GM21526 (cell line): ENCODE measurements at regions not wholly inside any gene's neighbourhood (a gene's known extent, or its start where the extent isn't known, plus 50 kb on each side); places are given as distances from the start of the nearest gene placed in this dataset.
"Not testable (repeated sequence)": the region's sequence is repeated elsewhere in the genome, so short reads cannot be mapped to it uniquely, and the experiment has no call there.

Source experiments
- ATAC-seq: cut with Tn5 transposase; IDR thresholded peaks from one replicate; pipeline ENCODE4 v1.9.1; 2021; ENCODE audit warnings: moderate library complexity; ENCODE audit not compliant: unreplicated experiment, low FRiP score

DNA sequence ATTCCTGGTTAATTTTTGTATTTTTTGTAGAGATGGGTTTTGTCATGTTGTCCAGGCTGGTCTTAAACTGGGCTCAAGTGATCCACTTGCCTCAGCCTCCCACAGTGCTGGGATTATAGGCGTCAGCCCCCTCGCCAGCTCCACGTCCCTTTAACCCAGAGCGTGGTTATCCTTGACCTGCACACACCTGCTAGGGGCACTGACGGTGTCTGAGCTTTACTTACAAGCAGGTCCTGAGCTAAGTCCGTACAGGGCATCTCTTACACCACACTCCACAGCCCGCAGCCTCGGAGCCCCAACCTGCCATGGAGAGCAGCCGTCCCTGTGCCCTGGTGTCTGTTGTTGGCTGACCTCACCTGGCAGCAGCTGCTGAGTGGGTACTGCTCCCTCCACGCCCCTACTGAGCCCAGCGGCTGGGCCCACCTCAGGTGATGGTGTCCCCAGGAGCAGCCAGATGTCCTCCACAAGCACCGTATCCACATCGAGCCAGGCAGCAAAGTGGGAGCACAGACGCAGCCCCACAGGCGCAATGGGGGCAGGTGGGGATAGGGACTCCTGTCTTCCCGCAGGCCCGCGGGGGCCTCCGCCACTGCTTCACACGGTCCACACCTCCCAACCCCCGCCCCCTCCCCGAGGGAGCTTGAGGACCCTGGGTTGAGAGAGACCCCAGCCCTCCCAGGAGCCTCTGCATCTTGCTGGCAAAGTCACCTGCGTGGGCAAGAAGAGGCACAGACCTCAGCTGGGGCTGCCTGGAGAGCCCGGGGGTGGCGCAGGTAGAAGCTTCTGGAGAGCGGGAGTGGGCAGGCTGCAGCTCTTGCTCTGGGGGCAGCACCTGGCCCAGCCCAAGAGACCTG, 325.4 kb upstream of the SFSWAP start:
- ATAC-seq, result no peak

DNA sequence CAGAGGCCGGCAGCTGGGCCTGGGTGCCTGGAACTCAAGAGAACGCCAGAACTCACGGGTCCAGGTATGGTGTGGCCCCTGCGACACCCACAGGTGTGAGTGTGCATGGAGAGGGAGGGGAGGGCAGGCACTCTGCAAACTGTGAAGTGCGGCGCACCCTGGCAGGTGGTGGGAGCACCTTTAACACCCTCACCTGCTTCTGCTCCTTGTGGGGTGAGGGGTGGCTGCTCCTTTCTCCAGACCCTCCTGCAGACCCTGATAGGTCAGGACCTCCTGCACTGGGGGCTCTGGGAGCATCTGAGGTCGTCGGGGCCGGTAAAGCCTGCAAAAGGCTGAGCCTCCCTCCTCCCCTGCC, 324.7 kb upstream of the SFSWAP start:
- no peak for ATAC-seq

DNA sequence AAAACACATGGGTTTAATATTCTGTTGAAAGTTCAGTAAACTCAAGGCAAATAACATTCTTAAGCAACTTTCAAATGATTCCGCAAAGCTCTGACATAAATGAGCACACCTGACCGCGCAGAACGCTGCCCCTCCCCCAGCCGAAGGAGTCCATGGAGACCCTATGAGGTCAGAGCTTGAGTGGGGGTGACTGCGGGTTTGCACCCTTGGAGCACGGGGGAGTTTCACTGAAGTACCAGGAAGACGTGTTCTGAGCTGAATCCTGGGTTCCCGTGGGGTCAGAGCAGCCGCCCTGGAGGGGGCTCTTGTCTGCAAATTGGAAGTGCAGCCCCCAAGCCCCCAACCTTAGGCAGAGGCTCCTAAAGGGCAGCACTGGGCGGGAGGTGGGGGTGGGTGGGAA, 324.1 kb upstream of the SFSWAP start:
- ATAC-seq, result no peak

DNA sequence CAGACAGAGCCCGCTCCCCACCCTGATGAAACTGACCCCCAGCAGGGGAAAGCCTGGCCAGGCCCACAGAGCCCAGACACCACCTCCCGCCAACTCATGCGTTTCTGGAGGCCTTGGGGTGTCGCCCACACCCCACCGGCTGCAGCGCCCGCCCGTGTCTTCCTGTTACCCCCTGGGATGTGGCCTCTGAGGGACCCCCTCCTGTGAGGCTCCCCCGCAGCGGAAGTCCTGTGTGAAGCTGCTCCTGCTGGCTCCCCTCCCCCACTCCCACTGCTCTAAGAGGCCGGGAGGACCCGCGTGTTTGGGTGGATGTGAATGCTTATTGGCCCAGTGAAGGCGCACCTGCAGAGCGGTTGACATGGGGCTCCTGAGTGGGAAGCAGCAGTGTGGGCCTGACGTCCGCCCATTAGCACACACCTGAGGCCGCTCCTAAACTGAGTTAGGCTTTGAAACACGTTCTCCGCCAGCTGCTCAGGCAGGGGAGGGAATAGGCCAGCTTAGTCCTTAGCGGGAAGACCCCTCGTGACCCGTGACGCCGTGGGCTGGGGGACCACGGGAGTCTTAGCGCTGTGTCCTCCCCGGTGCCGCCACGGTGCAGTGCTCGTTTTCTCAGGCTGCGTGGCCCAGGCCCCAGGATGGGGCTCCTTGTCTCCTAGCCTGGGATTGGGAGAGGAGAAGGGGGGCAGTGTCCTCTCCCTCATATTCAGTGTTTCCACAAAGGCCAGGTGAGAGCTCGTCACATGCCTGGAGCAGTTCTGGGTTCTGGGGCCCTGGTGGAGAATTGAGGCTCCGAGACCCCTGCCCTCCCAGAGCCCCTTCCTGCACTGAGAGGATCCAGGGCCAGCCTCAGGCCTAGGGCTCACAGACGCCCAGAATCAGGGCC, 323.4 kb upstream of the SFSWAP start:
- no peak for ATAC-seq

DNA sequence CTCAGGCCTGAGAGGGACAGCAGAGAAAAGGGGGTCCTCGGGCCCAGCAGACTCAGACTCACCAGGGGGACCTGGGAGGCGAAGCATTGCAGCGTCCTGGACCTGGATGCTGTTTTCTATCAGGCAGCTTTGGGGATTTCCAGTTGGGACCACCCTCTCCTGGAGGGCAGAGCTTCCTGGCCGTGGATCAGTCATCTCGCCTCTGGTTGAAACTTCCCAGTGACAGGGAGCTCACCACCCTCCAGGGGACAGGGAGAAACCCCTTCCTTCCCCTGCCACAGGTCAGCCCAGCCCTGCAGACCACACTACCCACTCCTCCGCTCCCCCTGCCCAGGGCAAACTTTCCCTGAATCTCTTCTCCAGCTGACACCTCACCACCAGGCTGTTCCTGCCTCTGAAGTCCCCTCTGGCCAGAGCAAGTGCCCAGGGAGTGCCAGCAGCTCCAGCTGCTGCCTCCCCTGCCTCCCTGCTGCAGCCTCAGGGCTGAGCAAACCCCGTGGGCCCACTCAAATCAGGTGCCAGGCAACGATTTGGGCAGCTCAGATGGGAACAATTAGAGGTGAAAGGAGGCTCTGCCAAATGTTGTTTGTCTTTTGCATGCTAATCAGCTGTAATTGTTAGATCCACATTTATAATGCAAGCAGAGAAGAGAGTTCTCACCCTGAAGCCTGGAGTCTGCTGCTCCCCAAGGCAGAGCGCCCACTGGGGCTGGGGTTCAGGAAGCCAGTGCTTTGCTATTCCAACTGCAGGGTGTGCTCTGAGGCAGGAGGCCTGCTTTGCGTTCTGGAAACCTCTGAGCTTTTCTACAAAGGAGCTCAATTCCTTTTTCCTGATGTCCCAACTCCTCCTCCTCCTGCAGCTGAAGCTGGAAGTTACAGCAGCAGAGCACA, 322.5 kb upstream of the SFSWAP start:
- ATAC-seq, result not testable (repeated sequence)

DNA sequence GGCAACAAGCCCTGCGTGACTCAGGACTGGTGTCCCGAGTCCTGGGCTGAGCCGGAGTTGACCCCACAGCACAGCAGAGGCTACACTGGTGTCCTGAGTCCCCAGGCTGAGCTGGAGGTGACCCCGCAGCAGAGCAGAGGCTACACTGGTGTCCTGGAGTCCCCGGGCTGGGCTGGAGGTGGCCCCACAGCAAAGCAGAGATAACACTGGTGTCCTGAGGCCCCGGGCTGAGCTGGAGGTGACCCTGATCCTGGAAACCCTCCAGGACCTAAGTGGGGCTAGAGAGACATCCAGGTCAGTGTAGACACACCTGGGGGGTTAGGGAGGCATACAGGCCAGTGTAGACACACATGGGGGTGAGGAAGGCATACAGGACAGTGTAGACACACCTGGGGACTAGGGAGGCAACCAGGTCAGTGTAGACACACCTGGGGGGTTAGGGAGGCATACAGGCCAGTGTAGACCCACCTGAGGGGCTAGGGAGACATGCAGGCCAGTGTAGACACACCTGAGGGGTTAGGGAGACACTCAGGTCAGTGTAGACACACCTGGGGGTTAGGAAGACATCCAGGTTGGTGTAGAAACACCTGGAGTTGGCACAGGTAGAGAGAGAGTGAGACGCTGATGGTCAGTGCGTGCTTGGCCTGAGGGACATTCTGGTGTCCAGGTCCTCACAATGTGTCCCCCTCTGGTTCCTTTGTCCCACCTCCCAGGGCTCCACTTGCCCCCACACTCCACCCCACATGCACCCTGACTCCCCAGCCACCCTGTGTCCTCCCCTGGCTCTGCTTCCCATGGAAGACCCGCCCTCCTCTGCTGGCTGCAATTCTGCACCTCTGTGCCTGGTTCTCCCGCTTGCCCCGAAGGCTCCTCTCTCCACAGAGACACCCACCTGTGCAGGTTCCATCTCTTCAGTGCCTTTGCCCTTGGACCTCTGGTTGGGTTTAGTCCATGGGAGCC, 321.6 kb upstream of the SFSWAP start:
- ATAC-seq, result no peak

DNA sequence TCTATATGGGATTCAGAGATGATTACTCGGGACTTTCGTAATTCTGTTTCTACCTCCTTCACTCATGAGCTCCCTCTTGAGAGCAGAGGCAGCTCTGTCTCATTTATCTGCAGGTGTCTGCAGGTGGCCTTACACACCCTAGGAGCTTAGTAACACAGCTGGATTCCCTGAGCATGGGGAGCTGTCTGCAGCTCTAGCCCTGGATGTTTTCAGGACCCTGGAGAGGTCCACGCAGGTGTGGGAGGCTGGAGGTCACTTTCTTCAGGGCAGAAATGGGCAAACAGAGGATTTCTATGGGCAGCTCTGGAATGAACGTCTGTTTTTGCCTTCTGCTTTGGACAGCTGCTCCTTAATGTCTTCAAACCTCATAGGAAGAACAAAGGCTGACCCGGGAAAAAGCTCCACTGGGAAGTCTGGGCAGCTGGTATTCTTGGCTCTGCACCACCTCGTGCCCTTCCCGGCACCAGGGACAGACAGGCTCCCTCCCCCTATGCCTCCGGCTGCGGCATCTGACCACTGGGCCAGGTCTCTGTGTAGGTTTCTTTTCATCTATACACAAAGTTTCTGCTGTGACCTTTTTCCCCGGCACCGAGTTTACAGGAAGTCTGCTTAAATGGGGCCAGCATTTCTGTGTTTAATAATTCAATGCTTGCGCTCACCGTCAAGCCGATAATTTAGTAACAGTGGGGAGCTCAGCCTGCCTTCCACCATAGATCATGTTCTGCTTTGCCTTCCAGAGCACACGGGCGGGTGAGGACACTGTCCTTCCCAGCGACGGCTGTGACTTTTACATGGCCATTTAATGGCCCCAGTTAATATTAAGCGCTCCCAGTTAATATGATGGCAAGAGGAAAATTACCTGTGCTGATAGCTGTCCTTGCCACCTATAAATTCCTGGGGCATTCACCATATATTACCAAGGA, 320.2 kb upstream of the SFSWAP start:
- ATAC-seq, result no peak

DNA sequence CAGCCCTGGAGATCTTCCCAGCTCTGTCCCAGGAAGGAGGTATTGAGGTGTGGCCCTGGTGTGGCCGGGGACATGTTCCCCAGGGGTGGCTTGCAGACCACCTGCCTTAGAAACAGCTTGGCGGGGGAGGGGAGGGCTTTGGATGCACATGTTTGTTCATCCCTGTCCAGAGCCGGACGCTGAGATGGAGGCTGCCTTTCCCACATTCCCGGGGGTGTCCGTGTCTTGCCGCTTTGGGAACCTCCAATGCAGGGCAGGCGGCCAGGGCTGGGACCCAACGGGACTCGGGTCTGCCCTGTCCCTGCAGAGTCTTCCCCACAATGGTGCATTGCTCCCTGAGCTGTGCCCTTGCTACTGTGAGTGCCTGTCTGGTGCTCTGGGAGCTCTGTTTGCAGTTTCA, 319.5 kb upstream of the SFSWAP start:
- ATAC-seq, result no peak

DNA sequence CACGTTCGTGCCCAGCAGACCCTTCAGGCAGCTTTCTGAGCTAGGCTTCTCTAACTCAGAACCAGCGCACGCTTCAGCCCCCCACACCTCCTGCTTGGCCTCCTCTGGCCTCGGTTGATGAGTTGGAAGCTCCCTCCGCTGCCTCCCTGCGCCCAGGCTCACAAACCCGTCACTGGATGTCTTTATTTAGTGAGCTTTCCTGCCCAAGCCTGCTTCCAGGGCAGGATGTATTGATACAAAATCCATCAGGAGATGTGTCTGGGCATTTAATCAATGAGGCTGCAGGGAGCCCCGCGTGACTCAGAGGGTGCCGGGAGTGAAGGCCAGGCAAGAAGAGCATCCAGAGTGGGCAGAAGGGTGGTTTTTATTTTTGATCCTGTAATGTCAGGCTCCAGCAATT, 316.1 kb upstream of the SFSWAP start:
- not testable (repeated sequence) for ATAC-seq

DNA sequence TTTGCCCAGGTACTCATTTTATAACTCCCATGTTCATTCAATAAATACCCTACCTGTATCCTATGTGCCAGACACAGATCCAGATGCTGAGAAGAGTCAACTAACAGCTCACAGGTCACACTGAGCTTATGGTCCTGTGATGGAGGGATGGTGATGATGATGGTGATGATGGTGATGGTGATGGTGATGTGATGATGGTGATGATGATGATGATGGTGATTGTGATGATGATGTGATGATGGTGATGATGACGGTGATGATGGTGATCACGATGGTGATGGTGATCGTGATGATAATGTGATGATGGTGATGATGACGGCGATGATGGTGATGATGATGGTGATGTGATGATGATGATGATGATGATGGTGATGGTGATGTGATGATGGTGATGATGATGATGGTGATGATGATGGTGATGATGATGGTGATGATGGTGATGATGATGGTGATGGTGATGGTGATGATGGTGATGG, 315.6 kb upstream of the SFSWAP start:
- not testable (repeated sequence) for ATAC-seq

DNA sequence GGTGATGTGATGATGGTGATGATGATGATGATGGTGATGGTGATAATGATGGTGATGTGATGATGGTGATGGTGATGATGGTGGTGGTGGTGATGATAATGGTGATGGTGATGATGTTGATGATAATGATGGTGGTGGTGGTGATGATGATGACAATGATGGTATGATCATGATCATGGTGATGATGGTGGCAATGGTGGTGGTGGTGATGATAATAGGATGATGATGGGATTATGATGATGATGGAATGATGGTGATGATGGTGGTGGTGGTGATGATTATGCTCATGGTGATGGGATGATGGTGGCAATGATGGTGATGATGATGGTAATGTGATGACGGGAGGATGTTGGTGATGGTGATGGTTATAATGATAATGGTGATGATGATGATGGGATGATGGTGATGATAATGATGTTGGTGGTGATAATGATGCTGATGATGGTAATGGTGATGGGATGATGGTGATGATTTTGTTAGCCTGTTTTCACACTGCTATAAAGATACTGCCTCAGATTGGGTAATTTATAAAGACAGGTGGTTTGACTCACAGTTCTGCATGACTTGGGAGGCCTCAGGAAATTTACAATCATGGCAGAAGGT, 314.8 kb upstream of the SFSWAP start:
- no peak for ATAC-seq

DNA sequence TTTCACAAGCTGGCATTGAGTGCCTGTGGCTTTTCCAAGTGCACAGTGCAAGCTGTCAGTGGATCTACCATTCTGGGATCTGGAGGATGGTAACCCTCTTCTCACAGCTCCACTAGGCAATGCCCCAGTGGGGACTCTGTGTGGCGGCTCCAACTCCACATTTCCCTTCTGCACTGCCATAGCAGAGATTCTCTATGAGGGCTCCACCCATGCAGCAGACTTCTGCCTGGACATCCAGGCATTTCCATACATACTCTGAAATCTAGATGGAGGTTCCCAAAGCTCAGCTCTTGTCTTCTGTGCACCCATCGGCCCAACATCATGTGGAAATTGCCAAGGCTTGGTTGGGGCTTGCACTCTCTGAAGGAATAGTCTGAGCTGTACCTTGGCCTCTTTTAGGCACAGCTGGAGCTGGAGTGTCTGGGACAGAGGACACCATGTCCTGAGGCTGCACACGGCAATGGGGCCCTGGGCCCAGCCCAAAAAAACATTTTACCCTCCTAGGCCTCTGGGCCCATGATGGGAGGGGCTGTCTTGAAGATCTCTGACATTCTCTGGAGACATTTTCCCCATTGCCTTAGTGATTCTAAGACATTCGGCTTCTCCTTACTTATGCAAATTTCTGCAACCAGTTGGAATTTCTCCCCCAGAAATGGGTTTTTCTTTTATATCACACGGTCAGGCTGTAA, 313.3 kb upstream of the SFSWAP start:
- no peak for ATAC-seq

DNA sequence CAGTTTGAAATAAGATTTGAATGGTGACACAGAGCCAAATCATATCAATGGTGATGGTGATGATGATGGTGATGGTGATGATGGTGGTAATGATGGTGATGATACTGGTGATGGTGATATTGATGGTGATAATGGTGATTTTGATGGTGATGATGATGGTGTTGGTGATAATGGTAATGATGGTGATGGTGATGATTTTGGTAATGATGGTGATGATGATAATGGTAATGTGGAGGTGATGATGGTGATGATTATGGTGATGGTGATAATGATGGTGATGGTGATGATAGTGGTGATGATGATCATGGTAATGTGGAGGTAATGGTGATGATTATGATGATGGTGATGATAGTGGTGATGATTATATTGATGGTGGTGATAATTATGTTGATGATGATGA, 311.9 kb upstream of the SFSWAP start:
- no peak for ATAC-seq

DNA sequence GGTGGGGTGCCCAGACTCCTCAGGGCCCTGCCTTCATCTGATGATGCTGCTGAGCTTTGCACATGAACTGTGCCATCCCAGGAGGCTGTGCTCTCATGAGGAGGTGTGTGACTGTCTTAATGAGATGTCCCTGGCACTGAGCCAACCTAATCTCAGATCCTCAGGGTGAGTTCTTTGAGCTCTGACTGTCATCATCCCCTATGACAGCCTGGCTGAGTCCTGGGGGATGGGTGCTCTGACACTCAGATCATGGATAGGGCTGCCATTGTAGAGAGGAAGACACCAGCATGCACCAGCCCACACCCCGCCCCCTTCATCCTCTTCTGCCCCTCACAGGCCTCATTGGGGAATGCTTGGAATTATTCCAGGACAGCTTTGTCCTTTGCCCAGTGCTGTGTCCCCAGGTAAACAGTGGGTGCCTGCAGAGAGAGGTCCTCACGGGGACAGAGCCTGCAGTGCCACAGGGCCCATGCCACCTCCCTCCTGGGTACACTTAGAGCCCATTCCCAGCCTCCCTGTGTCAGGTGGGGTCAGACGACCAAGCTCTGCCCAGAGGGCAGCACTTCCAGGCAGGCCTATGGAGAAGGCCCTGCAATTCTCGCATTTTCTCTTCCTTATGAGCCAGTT, 310.1 kb upstream of the SFSWAP start:
- ATAC-seq, result not testable (repeated sequence)

DNA sequence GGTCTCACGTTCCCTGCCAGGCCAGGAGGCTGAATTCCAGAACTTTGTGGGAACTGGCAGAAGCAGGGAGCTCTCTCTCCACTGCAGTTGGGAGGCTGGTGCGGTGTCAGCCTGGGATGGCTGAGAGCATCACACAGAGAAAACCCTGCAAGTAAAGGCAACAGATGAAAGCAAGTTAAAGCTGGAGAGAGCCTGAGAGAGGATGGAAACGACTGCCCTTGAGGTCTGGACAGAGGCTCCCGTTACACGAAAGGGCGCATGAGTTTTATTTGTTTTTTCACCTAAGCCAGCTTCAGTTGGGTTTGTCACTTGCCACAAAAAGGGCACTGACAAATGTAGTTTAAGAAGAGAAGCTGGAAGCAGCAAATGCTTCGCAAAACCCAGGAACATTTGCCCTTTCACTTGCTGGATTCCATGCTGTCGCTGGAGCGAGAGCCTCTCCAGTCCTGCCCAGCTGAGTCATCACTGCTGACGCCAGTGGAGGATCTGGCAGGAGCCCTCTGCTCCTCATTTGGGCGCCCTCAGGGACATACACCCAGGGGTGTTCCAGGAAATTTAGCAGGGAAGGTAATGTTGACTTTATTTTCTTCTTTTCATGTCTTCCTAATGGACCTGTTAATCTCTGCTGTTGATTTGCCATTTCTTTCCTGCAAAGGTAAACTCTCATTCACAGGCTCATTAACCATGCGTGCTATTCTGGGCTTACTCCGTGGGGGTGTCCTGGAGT, 308.8 kb upstream of the SFSWAP start:
- not testable (repeated sequence) for ATAC-seq

DNA sequence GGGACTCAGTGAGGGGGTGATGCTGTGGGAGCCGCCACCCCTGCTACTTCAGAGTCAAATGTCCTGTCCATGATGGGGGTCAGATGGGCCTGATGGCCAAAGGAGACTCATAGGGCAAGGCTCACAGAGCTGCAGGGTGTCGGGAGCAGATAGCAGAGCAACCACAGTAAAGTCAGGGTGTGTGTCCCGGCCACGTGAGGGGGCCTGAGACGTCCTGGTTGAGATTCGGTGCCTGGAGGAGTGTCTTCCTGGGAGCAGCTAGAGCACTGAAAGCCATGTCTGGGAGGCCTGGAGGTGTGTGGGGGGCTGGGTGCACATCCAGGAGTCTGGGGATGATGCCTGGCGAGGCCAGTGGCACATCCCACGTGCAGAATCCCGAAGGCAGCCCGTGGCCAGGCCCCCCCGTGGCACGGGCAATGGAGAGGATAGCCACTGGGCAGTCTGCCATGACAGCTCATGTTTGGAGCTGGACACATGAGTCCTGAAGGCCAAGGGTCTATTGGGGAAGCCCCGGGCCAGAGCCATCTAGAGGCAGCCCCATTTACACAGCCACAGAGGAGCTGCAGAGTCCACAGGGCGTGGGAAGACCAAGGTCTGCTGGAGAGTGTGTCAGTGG, 308.0 kb upstream of the SFSWAP start:
- no peak for ATAC-seq
